ENCODE measurements at regions not wholly inside any gene's neighbourhood (a gene's known extent, or its start where the extent isn't known, plus 50 kb on each side); places are given as distances from the start of the nearest gene placed in this dataset.

GRCh38 chr18:10228326-10228725 is 226.1 kb upstream of the APCDD1 start:
- Histone ChIP-seq H3K27me3 (no peaks in the 10 kb centered on the region), H3K9me3 (no peaks in the 10 kb centered on the region), H3K4me1 (no peaks in the 10 kb centered on the region), H3K36me3 (no peaks in the 10 kb centered on the region), H3K27ac (no peak overlapping the region), H3K4me3 (replicated peaks in 1 of 3) (no peak overlapping the region)
- DNase-seq, result no peak
- TF ChIP-seq CTCF (IDR thresholded peaks at IDR 0.05) (no peak), POLR2A (IDR thresholded peaks at IDR 0.05) (no peak)
- intact Hi-C loops (cut with DNase I), result no loop called here

GRCh38 chr18:10229458-10229857 is 225.0 kb upstream of the APCDD1 start:
- WGBS, 2 donors, result 78 to 81% methylated on average over 3 of the region's 3 CpGs
- no peaks in the 10 kb centered on the region for H3K36me3 ChIP-seq
- DNase-seq, result no peak
- H3K9me3 ChIP-seq, result no peaks in the 10 kb centered on the region
- H3K27ac ChIP-seq, result no peak overlapping the region
- H3K4me1 ChIP-seq, result no peaks in the 10 kb centered on the region
- H3K4me3 ChIP-seq (replicated peaks in 1 of 3), result no peak overlapping the region
- no peaks in the 10 kb centered on the region for H3K27me3 ChIP-seq
- intact Hi-C loops (cut with DNase I), result no loop called here
- no peak for TF ChIP-seq CTCF (IDR thresholded peaks at IDR 0.05)
- TF ChIP-seq POLR2A (IDR thresholded peaks at IDR 0.05), result no peak

GRCh38 chr18:10230072-10230471 is 224.4 kb upstream of the APCDD1 start:
- no peak for DNase-seq
- intact Hi-C loops (cut with DNase I), result no loop called here
- no peaks in the 10 kb centered on the region for H3K9me3 ChIP-seq
- no peak overlapping the region for H3K27ac ChIP-seq
- WGBS, 2 donors, result 91 to 96% methylated on average over 3 of the region's 3 CpGs
- no peaks in the 10 kb centered on the region for H3K27me3 ChIP-seq
- H3K36me3 ChIP-seq, result no peaks in the 10 kb centered on the region
- no peak overlapping the region for H3K4me3 ChIP-seq (replicated peaks in 1 of 3)
- no peaks in the 10 kb centered on the region for H3K4me1 ChIP-seq
- no peak for TF ChIP-seq POLR2A (IDR thresholded peaks at IDR 0.05)
- TF ChIP-seq CTCF (IDR thresholded peaks at IDR 0.05), result no peak

- intact Hi-C loops (cut with DNase I), result no loop called here
- Histone ChIP-seq H3K4me1 (no peaks in the 10 kb centered on the region), H3K27me3 (no peaks in the 10 kb centered on the region), H3K27ac (no peak overlapping the region), H3K36me3 (no peaks in the 10 kb centered on the region), H3K9me3 (no peaks in the 10 kb centered on the region), H3K4me3 (replicated peaks in 1 of 3) (no peak overlapping the region)
- no peak for DNase-seq
- 70 to 72% methylated on average over 3 of the region's 3 CpGs for WGBS, 2 donors
- no peak for TF ChIP-seq CTCF (IDR thresholded peaks at IDR 0.05)
- no peak for TF ChIP-seq POLR2A (IDR thresholded peaks at IDR 0.05)
Measured at GRCh38 chr18:10231220-10231619, 223.2 kb upstream of the APCDD1 start.

- Histone ChIP-seq H3K36me3 (no peaks in the 10 kb centered on the region), H3K27me3 (no peaks in the 10 kb centered on the region), H3K9me3 (no peaks in the 10 kb centered on the region), H3K4me1 (no peaks in the 10 kb centered on the region), H3K27ac (no peak overlapping the region), H3K4me3 (replicated peaks in 1 of 3) (no peak overlapping the region)
- TF ChIP-seq CTCF (IDR thresholded peaks at IDR 0.05) (no peak), POLR2A (IDR thresholded peaks at IDR 0.05) (no peak)
- intact Hi-C loops (cut with DNase I), result no loop called here
- DNase-seq, result no peak
- WGBS, 2 donors, result 82 to 83% methylated on average over 2 of the region's 2 CpGs
Measured at GRCh38 chr18:10232062-10232461, 222.4 kb upstream of the APCDD1 start.
